H54 (cell line): ENCODE measurements at regions not wholly inside any gene's neighbourhood (a gene's known extent, or its start where the extent isn't known, plus 50 kb on each side); places are given as distances from the start of the nearest gene placed in this dataset.

Experiments
- DNase-seq: peaks from one replicate; pipeline ENCODE4 v3.0.0; 2011; ENCODE audit warnings: low spot score, mixed read lengths; ENCODE audit not compliant: insufficient read length
- FAIRE-seq: peaks from 3 replicates; lab custom pipeline; 2011; peaks lifted over from hg19 to GRCh38; lab: Jason Lieb, UNC
- POLR2A ChIP-seq: IDR thresholded peaks from 2 replicates; pipeline ENCODE4 v1.6.1; 2011; ENCODE audit warnings: low read depth, mild to moderate bottlenecking, low read length

DNA sequence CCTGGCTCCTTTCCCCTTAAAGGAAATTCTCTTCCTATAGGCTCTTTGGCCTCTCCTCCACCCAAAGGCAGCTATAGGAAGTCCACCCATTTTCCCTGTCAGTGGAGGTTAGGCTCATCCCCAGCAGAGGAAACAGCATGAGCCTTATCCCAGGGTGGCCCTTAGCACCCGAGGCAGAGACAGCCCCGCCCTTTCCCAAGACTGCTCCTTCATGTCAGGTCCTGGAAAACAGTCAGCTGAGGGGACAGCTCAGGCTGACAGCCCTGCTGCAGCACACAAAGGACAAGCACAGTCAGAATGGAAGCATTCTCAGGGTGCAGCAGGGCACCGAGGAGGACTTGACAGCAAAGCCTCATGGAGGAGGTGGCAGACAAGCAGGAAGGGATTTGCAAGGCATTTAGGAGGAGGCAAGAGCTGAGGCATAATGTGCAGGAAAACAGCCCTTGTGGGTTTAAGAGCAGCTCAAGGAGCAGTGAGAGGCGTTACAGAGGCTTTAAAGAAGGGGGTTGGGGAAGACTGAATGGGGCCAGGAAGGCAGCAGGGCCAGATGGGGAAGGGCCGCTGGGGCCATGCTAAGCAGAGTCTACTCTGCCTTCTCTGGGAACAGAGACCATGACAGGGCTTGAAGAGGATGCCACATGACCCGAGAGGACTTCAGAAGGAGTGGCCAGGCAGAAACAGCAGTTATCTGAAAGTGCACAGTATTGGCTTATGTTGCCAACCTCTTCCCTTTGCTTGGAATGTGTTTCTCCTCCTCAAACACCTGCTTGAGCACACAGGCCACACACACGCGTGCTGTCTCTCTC is 216.6 kb downstream of the SH3BP4 start:
- no peak for TF ChIP-seq POLR2A
- FAIRE-seq = no peak
- no peak for DNase-seq

DNA sequence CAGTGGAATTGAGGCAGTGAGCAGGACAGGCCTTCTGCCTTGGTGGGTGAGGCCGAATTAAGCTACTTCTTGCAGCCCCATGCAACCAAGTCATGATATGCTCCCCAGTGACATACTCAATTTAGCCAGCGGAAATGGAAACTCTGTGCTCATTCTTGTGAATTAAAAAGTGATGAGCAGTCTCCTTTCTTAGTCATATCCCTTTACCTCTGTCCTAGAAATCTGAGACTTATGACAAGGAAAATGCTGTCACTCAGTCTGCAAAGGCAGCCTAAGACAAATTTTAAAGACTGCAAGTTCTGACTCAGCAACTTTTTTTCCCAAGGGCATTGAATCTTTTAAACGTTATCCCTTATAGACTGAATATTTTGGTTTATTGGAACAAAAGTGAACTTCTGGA is 218.2 kb downstream of the SH3BP4 start:
- no peak for TF ChIP-seq POLR2A

DNA sequence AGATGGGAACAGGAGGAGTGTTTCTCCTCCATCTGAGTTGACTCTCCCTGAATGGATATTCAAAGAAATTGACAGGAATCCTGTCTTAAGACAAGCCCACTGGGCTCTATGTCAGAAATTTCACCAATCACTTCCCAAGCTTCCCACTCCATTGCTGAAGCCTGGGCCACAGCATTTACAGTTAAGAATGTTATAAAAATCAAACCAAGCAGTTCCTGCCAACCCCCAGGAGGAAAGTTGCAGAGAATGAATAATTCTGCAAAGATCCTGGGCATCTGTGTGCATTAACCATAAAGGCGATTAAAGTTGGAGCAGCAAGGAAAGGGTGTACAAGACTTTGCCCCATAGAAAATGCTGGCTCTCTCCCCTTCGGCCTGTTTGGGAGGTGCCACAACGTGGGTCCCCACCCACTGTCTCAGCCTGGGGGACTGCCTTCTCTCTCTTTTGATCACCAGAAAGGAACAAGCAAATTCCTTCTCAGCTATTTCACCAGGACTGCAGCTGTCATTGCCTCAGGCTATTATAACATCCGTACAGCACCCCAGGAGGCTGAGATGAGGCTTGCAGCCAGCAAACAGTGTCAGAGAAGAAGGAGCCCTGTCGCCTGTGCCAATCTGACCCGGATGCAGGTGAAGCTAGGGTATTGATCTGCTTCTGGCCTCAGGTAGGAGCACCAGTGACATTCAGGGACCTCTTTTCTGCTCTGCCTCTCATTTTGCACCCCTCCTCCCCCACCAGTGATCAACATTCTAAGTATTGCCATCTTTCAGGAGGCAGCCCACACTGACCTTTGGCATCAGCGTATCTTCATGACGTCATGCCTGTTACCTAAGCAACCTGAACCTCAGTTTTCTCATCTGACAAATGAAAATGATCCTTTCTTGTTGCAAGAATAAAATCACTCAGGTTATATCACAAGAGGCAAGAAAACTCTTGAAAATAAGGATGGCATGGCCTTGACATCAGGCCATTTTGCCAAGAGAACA is 219.0 kb downstream of the SH3BP4 start:
- TF ChIP-seq POLR2A = no peak
- DNase-seq (peak; percentile 78), FAIRE-seq (peak; percentile 76)

More for the DNA sequence above, 218.2 kb downstream of the SH3BP4 start:
- FAIRE-seq (no peak), DNase-seq (peak; percentile 46)

DNA sequence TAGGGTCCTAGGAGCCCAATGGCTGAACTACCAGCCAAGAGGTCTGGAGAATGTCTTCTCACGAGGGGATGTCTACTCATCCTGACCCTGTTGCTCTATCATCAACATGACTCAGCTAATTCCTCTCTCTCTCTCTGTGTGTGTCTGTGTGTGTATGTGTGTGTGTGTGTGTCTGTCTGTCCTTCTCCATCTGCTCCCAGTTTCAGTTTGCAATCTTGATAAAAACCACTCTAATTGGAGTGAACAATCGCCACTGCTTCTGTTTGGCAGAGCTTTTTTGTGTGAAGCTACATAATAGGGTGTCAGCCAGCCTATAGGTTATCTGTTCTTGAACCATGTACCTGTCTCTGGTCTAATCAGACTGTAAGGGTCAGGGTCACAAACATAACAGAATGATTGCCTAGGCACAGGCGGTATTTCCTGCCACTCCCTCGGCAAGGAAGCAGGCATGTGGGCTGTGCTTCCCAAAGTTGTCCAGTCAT is 219.8 kb downstream of the SH3BP4 start:
- no peak for TF ChIP-seq POLR2A
- no peak for DNase-seq
- no peak for FAIRE-seq

DNA sequence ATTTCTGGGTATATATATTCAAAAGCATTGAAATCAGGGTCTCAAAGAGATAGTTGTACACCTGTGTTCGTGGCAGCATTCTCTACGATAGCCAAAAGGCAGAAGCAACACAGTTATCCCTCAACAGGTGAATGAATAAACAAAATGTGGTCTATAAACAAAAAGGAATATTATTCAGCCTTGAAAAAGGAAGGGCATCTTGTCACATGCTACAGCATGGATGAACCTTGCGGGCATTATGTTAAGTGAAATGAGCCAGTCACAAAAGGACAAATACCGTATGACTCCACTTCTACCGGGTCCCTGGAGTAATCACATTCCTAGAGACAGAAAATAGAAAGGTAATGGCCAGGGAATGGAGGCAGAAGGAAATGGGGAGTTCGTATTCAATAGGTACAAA is 228.8 kb downstream of the SH3BP4 start:
- TF ChIP-seq POLR2A = no peak
- no peak for DNase-seq
- FAIRE-seq = no peak

DNA sequence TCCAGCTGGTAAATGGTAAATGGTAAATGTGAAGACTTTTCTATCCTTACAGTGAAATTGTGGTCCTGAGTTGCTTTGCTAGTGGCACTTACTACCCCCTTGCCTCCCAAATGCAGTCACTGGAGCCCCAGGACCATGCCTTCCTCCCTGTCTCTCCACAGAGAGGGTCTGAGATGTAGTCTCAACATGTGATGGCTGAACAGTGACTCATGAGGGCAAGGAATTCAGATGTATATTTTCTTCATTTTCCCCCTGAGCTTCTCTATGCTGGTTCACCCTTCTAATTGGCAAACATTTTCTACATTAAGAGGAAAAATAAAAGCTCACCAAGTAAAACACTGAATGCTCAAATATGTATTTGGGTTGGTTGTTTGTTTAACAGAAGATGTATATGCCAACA is 232.0 kb downstream of the SH3BP4 start:
- DNase-seq = no peak
- FAIRE-seq = no peak
- TF ChIP-seq POLR2A = no peak

DNA sequence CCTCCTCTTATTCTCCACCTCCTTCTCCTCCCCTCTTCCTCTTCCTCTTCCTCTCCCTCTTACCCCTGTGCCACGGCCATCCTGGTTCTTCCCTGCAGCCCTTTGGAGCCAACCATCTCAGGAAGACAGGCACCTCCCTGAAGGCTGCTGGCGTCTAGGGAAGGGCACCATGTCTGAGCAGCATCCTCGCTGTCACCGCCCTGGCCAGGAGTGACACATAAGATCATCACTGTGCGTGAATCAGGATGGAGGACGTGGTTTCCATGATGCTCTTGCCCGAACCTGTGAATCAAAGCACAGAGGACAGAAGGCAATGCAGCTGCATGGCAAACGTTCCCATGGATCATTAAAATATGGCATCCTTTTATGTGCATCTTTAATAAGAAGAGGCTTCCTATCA is 236.0 kb downstream of the SH3BP4 start:
- no peak for DNase-seq
- no peak for FAIRE-seq
- TF ChIP-seq POLR2A = no peak

DNA sequence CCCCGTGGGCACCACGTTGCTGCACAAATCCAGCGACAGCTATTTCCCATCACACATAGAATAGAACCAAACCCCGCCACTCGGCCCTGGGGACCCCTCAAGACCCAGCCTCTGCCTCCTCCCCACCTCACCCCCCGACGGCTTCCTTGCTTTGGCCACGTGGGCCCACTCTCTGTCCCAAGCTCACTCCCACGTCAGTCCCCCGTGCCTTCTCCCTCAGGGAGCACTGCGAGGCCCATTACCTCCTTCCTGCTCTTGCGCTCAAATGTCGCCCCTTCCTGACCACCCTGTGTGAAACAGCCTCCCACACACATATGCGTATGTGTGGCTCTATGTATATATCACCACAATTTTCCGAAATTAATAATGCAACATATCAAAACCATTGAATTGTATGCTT is 239.7 kb downstream of the SH3BP4 start:
- DNase-seq (no peak), FAIRE-seq (no peak)
- no peak for TF ChIP-seq POLR2A

DNA sequence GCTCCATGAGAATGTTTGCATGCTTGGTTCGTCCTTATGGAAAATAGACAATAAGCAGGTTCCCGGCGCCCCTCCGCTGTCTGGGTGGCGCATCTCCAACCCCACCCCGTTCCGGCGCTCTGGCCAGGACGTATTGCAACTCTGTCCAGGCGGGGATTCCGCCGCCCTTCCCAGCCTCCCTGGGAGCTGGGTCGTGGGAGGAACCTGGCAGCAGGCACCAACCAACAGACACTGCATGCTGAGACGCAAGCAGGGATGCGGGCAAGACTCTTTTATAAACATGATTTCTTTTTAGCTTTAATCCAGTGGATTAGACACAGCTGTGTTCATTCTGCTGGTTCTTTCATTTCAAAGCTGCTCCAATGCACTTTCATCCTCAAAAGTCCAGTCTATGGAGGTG is 240.2 kb downstream of the SH3BP4 start:
- TF ChIP-seq POLR2A = no peak
- DNase-seq = no peak
- no peak for FAIRE-seq

DNA sequence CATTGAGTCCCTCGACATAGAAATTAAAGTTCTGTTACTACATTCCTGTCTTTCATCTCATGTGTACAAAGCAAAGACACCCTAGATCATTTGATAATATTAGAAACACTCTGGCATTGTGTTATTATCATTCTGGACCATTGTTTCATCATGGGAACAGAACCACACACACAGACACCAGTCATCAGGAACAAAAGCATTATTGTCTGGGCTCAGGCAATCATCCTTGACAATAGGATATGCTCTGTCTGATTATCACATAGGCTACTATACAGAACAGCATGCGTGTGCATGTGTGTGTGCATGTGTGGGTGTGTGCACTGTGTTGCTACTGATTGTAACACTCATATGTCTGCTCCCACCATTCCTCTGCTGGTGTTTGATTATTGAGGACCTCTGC is 242.5 kb downstream of the SH3BP4 start:
- DNase-seq (no peak), FAIRE-seq (no peak)
- TF ChIP-seq POLR2A = no peak

DNA sequence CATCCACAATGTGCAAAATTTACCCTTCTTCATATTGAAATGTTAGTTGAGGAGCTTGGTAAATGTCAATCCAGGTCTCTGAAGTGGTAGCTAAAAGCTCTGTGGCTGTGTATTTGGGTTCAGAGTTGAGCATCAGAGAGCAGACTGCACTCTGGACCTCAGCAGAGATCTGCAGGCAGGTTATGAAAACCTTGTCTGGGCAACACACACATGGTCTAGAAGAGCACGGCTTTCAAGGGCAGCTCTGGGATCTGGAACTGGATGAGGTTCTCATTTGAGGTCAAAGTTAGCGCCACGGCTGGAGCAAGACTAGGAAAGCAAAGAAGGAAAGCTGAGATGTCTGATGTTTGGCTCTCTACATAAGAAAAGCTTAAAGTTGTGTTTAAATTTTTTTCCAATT is 243.0 kb downstream of the SH3BP4 start:
- TF ChIP-seq POLR2A = no peak
- FAIRE-seq = no peak
- DNase-seq = no peak

DNA sequence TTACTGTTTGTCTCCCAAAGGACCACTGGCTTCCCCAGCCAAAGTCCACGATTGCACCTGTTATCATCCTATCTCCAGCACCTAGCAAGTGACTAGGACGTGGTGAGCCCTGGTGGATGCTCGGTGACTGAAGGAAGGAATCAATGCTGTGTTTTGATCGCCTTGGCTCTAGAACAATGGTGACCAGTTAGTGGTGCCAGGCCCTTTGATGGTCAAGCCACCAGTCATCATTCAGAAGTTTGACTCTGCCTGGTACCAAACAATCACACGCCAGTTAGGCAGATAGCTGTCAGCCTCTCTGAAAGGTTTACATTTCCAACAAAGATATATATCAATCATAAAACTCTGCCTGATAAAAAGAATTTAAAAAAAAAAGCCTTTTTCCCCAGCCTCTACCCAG is 244.1 kb downstream of the SH3BP4 start:
- FAIRE-seq (no peak), DNase-seq (no peak)
- TF ChIP-seq POLR2A = no peak

DNA sequence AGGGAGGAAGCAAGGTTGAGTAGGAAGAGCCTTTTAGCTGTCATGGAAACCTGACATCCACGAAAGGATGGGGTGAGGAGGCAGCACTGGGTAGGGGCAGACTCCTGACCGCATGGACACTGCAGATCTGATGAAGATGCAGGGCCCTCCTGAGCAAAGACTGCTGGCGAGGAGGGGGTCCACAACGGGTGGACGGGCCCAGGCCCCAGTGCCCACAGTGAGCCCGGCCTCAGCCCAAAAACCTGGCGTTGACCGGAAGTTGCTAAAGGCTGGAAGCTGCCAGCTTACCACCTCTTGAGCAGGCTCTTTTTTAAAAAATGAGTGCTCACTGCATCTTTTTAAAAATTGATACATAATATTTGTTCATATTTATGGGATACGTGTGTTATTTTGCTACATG is 247.3 kb downstream of the SH3BP4 start:
- FAIRE-seq (no peak), DNase-seq (no peak)
- TF ChIP-seq POLR2A = no peak

DNA sequence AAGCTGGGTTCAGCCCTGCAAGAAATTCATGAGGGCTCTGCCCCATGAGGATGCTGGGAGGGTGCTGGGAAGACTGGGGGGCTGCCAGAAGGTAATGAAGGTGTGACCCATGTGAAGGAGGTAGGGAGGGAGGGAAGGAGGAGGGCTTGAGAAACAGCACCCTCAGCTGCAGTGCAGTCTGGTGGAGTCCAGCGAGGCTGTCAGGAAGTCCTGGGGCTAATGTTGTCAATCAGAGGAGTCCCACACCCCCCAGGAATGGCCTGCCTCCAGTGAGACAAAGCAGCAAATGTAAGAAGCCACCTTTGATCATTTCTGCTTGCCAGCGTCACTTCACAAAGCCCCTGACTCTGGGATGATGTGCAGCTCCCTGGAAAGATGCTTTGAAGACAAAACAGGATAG is 248.4 kb downstream of the SH3BP4 start:
- FAIRE-seq (no peak), DNase-seq (no peak)
- no peak for TF ChIP-seq POLR2A
